Stimulated activated naive B cell treated with anti-CD40 and anti-IgM and Interleukin-4, amounts not matched to agents 10 μg/mL and 1 μg/mL and 100 μg/mL, for 72 hours (primary cell): ENCODE measurements at regions not wholly inside any gene's neighbourhood (a gene's known extent, or its start where the extent isn't known, plus 50 kb on each side); places are given as distances from the start of the nearest gene placed in this dataset.

Source experiments
- ATAC-seq, 2 donors: fragments of 150-1000 bp; cut with Tn5 transposase; replicated peaks; 2 replicates each; pipeline ENCODE4 v1.10.0; 2021; ENCODE audit warnings: moderate library complexity in 1 of 2
- DNase-seq: peaks from one replicate; pipeline ENCODE4 v3.0.0; 2021
- H3K27ac Mint-ChIP-seq: one replicate; pipeline ENCODE4 v1.8.0; 2022; ENCODE audit warnings: mild to moderate bottlenecking, mixed read lengths
- H3K27me3 Mint-ChIP-seq, 2 donors: one replicate each; pipeline ENCODE4 v1.8.0; 2022; ENCODE audit warnings: mixed read lengths in 2 of 2
- H3K36me3 Mint-ChIP-seq, 2 donors: one replicate each; pipeline ENCODE4 v1.8.0; 2022; ENCODE audit warnings: mixed read lengths in 2 of 2, mild to moderate bottlenecking in 1 of 2
- H3K4me1 Mint-ChIP-seq, 2 donors: one replicate each; pipeline ENCODE4 v1.8.0; 2022; ENCODE audit warnings: mixed read lengths in 2 of 2, mild to moderate bottlenecking in 1 of 2
- H3K4me3 Mint-ChIP-seq, 2 donors: one replicate each; pipeline ENCODE4 v1.8.0; 2022; ENCODE audit warnings: mild to moderate bottlenecking in 2 of 2, mixed read lengths in 2 of 2, moderate library complexity in 1 of 2
- H3K9me3 Mint-ChIP-seq, 2 donors: one replicate each; pipeline ENCODE4 v1.8.0; 2022; ENCODE audit warnings: mixed read lengths in 2 of 2, mild to moderate bottlenecking in 1 of 2

DNA sequence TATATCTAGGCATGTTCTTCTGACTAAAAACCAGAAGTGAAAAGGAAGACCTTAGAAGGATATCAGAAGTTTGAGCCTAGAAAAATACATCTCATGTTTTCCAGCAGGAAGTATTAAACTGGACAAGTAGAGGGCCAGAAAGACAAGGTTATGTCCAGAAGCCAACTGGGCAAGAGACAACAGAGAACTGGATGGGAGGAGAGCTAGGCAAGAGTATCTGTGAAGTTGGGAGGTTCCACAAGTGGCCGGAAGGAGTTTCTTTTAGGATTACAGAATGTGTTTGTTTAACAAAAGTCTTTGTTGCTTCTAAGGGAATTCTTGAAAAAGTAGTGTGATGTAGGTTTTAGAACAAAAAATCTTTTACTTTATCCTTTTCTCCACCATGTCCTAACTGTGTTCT, 86.4 kb downstream of the CYP26A1 start:
- Mint-ChIP-seq H3K9me3 (peaks cover 24 to 28% of the 10 kb centered on the region in 2 donors), H3K36me3 (peaks cover 6 to 9% of the 10 kb centered on the region in 2 donors), H3K27ac (no peak overlapping the region), H3K4me3 (no peak overlapping the region), H3K4me1 (no peaks in the 10 kb centered on the region), H3K27me3 (peaks cover 7 to 9% of the 10 kb centered on the region in 2 donors)
- ATAC-seq = no peak
- no peak for DNase-seq

DNA sequence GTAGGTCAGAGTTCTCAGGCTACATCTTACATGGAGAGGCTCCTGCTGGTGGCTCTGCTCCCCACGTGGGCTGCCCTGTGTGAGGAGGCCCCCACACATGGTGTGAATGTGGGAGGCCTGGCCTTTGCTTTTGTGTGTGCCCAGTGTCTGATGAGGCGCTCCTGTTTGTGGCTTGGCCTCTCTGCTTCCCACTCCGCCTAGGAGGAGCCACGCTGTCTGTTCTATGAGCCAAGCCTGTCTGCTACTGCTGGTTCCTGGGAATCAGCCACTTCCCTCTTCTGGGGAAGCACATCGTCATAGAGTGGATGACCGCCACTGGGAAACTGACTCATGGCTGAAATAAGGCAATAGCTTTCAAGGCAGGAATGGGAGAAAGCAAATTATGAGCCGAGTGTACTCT, 87.1 kb downstream of the CYP26A1 start:
- no peak for ATAC-seq

DNA sequence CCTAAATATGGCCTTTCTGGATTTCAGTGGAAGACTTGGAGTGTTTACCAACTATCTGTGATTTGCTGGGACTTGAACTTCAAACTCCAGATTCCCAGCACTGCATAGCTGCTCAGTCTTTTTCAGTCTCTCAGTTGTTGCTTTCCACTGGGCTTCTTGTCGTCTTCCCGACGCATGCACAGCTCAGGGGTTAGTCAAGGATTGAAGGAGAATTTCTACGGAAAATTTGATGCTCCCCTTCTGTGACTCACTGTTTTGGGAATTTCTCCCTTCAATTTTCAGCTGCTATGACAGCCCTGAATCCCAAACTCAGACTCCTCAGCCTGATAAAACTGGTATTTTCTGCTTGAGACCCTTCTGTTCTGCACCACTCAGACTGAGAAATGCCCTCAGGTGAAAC, 91.7 kb downstream of the CYP26A1 start:
- no peak for ATAC-seq
- Mint-ChIP-seq H3K9me3 (peaks cover 12 to 18% of the 10 kb centered on the region in 2 donors), H3K27ac (no peak overlapping the region), H3K4me3 (no peak overlapping the region), H3K27me3 (peaks cover 15 to 25% of the 10 kb centered on the region in 2 donors), H3K4me1 (peaks cover 2 to 8% of the 10 kb centered on the region in 2 donors), H3K36me3 (peaks cover 2 to 5% of the 10 kb centered on the region in 2 donors)
- DNase-seq = no peak

More for the DNA sequence above, 87.1 kb downstream of the CYP26A1 start:
- Mint-ChIP-seq H3K27ac (no peak overlapping the region), H3K4me1 (peaks cover 0 to under 1% of the 10 kb centered on the region in 2 donors), H3K9me3 (peaks cover 21% of the 10 kb centered on the region in 2 donors), H3K36me3 (peaks cover 6 to 9% of the 10 kb centered on the region in 2 donors), H3K27me3 (peaks cover 7 to 9% of the 10 kb centered on the region in 2 donors), H3K4me3 (no peak overlapping the region)
- no peak for DNase-seq

DNA sequence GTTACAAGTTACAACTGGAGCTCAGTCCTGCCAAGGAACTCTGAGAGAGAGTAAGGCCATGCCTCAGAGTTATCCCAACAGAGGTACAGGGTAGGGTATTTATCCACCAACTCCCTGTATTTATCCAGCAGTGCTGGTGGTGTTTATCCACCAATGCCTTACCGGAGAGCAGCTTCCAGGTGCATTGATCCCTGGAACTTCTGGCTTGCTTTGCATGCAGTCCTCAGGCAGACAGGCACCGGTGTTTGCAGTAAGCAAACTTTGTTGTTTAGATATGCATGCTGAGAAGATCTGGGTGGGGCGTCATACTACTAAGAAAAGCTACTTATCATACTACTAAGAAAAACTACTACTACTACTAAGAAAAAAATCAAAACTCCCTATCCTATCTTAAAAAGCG, 92.4 kb downstream of the CYP26A1 start:
- ATAC-seq (no peak), DNase-seq (no peak)
- H3K4me1 Mint-ChIP-seq = peaks cover 2 to 8% of the 10 kb centered on the region in 2 donors

DNA sequence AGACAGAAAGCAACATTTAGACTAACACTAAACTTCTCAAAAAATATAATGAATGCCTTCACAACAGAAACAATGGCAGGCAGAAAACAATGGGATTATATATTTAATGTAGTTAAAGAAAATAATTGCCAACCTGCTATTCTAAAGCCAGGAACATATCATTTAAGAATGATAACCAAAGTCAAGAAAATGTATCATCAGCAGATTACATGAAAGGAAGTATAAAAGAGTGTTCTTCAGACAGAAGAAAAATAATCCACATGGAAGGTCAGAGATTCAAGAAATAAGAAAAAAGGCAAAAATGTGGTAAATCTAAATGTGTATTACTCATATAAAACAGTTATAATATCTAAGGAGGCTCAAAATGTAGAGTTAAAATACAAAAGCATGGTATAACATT, 98.1 kb downstream of the CYP26A1 start:
- no peak overlapping the region for H3K27ac Mint-ChIP-seq
- H3K4me3 Mint-ChIP-seq = no peak overlapping the region
- no peak for DNase-seq

More for the DNA sequence above, 92.4 kb downstream of the CYP26A1 start:
- peaks cover 12 to 18% of the 10 kb centered on the region in 2 donors for H3K9me3 Mint-ChIP-seq
- H3K27me3 Mint-ChIP-seq = peaks cover 19 to 28% of the 10 kb centered on the region in 2 donors
- H3K4me3 Mint-ChIP-seq = no peak overlapping the region
- H3K36me3 Mint-ChIP-seq = peaks cover 5 to 8% of the 10 kb centered on the region in 2 donors
- no peak overlapping the region for H3K27ac Mint-ChIP-seq

DNA sequence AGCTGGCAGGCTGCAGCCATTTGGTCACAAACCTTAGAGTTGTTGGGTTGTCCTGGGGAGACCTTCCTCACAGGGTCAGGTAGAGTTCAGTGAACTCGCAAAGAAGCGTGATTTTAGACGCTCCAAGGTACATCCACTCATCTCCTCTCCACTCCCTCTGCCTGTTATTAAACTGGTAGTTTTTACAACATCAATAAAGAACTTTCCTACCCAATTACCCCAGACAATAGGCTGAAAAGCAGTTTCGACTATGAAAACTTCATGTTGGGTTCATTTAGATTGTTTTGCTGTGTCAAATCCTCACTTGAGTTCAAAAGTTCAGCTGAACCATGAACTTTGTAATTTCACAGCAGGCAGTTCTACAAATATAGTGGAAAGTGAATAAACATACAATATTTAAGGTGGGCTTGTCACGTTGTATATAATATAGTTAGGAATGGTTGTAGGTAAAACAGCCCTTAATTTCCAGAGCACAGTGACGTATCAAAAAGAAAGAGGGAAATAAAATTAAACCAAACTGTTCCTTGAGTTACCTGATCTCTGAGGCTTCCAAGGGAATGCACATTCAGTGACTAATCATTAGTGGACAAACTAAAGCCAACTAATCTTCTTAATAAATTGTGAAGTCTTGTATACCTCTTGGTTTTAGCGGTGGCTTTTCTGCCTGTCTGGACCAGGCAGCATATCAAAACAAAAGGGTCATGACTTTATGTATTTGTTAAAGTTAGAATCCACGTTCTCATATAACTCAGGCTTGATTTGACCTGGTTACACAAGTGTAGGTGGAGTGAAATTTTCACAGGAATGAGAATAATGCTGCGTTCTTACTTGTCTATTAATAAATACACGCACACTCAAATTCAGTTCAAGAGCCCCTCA, 100.5 kb downstream of the CYP26A1 start:
- H3K9me3 Mint-ChIP-seq = peaks cover 8% of the 10 kb centered on the region in 2 donors
- ATAC-seq (no peak), DNase-seq (no peak)
- no peaks in the 10 kb centered on the region for H3K4me1 Mint-ChIP-seq
- no peak overlapping the region for H3K27ac Mint-ChIP-seq
- peaks cover 15 to 32% of the 10 kb centered on the region in 2 donors for H3K27me3 Mint-ChIP-seq
- peaks cover 3 to 5% of the 10 kb centered on the region in 2 donors for H3K36me3 Mint-ChIP-seq
- no peak overlapping the region for H3K4me3 Mint-ChIP-seq

More for the DNA sequence above, 98.1 kb downstream of the CYP26A1 start:
- H3K4me1 Mint-ChIP-seq = no peaks in the 10 kb centered on the region
- H3K27me3 Mint-ChIP-seq = peaks cover 15 to 35% of the 10 kb centered on the region in 2 donors
- no peak for ATAC-seq
- H3K9me3 Mint-ChIP-seq = peaks cover 10 to 15% of the 10 kb centered on the region in 2 donors
- H3K36me3 Mint-ChIP-seq = peaks cover 5 to 6% of the 10 kb centered on the region in 2 donors

DNA sequence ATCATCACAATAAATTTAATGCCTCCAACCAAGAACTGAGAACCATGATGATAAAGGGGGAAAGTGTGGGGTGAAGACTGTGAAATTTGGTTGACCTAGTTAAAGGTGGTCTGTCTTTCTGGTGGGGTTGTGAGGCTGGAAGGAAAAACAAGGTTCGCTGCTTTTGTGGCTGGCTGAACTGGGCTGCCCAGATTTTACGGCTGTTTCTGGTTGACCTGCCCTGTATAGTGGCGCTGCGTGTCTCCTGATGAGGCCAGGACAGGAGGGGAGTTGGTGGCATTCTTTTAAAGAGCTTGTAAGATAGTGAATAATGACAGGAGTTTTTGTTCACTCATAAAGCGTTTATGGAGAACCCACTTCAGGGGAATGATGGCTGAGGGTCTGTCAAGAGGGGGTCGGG, 101.8 kb downstream of the CYP26A1 start:
- no peaks in the 10 kb centered on the region for H3K4me1 Mint-ChIP-seq
- H3K9me3 Mint-ChIP-seq = peaks cover 1 to 2% of the 10 kb centered on the region in 2 donors
- H3K4me3 Mint-ChIP-seq = no peak overlapping the region
- H3K36me3 Mint-ChIP-seq = peaks cover 1% of the 10 kb centered on the region in 2 donors
- H3K27me3 Mint-ChIP-seq = peaks cover 7 to 25% of the 10 kb centered on the region in 2 donors
- H3K27ac Mint-ChIP-seq = no peak overlapping the region
- no peak for ATAC-seq
- no peak for DNase-seq

DNA sequence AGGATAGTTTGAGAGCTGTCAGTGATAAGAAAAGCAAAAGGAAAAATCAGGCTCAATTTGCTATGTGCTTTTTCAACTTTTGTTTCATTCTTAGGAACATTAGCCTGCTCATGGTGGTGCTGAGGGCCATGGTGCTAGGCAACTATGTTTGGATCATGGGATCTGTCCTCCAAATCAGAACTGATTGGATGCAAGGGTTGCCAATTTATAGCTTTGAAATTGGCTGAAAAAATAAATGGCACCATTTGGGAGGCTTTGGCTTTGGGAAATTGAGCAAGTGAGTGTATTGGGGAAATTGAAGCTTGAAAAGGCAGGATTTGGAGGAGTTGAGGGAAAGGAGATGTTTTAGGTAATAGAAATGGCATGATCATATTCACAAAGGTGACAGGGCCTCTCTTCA, 103.8 kb downstream of the CYP26A1 start:
- DNase-seq = no peak
- no peaks in the 10 kb centered on the region for H3K4me1 Mint-ChIP-seq
- H3K27me3 Mint-ChIP-seq = peaks cover 5 to 17% of the 10 kb centered on the region in 2 donors

DNA sequence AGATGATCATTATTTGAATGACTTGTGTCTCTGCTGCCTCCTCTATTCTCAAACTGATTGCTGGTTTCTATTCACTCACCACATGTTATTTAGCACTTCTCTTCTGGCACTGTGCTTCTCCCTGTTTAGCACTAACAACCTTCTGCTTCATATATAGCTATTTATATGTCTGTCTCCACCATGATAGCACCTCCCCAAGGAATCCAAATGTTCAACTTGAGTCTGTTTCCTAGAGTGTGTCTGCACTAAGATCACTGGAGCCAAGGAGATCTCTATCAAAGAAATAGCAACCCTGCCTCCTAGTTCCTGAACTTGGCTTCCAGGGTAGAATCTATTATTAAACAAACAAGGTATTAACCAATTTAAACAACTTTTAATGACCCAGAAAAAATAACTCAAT, 104.5 kb downstream of the CYP26A1 start:
- no peak for ATAC-seq
- no peaks in the 10 kb centered on the region for H3K36me3 Mint-ChIP-seq
- no peak overlapping the region for H3K27ac Mint-ChIP-seq
- H3K27me3 Mint-ChIP-seq = peaks cover 5 to 17% of the 10 kb centered on the region in 2 donors
- H3K4me1 Mint-ChIP-seq = no peaks in the 10 kb centered on the region
- no peaks in the 10 kb centered on the region for H3K9me3 Mint-ChIP-seq
- H3K4me3 Mint-ChIP-seq = no peak overlapping the region
- no peak for DNase-seq

More for the DNA sequence above, 103.8 kb downstream of the CYP26A1 start:
- Mint-ChIP-seq H3K9me3 (no peaks in the 10 kb centered on the region), H3K36me3 (no peaks in the 10 kb centered on the region), H3K27ac (no peak overlapping the region), H3K4me3 (no peak overlapping the region)
- no peak for ATAC-seq

DNA sequence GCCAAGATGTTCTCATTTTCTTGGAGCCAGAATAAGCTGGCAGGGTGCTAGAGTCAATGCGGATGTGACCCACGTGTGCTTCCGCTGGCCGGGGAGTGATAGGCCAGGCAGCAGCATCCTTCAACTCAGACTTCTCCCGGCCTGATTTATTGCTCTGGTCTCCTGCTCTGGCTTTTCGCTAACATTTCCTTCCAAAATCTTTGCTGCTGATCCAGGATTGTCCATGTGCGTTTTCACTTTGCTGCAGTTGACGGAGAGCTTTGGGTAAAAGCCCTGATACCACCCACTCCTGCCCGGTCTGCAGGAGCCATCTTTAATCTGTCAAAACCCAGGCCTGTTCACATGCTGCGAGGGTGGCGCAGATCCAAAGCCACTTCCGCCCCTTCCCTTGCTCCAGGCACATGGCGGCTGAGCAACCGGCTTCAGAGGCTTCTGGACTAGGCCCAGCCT, 106.8 kb downstream of the CYP26A1 start:
- Mint-ChIP-seq H3K27me3 (peaks cover 6 to 14% of the 10 kb centered on the region in 2 donors), H3K4me1 (no peaks in the 10 kb centered on the region), H3K27ac (no peak overlapping the region), H3K9me3 (no peaks in the 10 kb centered on the region), H3K36me3 (no peaks in the 10 kb centered on the region), H3K4me3 (no peak overlapping the region)
- ATAC-seq (no peak), DNase-seq (no peak)

DNA sequence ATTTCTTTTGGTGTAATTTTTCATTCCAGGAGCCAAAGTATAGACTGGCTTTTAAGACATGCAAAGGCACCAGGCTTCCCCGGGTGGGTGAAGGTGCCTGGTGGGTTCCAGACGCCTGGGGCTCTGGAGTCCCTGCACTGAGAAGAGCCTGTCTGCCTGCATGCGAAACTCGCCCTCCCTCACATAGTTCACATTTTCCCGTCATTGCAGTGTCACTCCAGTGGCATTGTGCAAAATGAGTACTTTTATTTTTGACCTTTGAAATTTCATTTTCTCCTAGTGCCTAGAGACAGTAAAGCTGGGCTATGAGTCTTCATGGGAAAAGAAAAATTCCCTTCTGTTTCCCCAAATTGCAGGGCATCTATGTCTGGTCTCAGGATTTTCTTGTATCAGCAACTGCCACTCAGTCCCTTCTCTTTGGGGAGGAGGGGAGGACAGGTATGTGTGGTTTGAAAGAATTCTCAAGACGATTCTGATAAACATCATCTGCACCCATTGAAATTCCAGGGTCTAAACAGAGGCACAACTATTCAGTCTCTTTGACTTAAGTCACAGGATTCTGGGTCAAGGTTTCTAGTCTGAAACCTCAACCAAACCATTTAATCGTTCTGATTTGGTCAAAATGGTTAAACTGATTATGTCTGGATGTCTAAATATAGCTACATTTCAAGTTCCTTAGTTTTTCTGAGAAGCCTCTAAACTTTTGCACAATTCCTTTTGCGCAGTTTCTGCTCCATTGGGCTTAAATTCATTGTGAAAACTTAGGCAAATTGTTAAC, 107.8 kb downstream of the CYP26A1 start:
- no peak overlapping the region for H3K27ac Mint-ChIP-seq
- DNase-seq = no peak
- no peak for ATAC-seq
- H3K4me3 Mint-ChIP-seq = no peak overlapping the region
- H3K9me3 Mint-ChIP-seq = no peaks in the 10 kb centered on the region
- H3K27me3 Mint-ChIP-seq = peaks cover 7 to 13% of the 10 kb centered on the region in 2 donors
- H3K4me1 Mint-ChIP-seq = no peaks in the 10 kb centered on the region
- H3K36me3 Mint-ChIP-seq = no peaks in the 10 kb centered on the region

DNA sequence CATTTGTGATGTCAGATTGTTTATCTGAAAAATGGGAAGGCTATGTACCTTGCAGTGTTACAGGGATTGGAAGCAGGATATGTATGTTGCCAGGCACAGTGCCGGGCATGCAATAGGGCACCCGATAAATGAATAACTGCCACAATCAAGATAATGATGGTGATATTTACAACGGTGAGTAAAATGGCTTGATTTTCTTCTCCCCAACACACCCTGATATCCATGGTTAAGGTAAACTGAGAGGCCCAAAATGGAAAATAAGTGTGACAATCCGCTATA, 108.3 kb downstream of the CYP26A1 start:
- H3K27me3 Mint-ChIP-seq = peaks cover 7 to 13% of the 10 kb centered on the region in 2 donors
- H3K27ac Mint-ChIP-seq = no peak overlapping the region
- no peak overlapping the region for H3K4me3 Mint-ChIP-seq
- DNase-seq (no peak), ATAC-seq (no peak)
- H3K36me3 Mint-ChIP-seq = no peaks in the 10 kb centered on the region
- H3K4me1 Mint-ChIP-seq = no peaks in the 10 kb centered on the region
- no peaks in the 10 kb centered on the region for H3K9me3 Mint-ChIP-seq

DNA sequence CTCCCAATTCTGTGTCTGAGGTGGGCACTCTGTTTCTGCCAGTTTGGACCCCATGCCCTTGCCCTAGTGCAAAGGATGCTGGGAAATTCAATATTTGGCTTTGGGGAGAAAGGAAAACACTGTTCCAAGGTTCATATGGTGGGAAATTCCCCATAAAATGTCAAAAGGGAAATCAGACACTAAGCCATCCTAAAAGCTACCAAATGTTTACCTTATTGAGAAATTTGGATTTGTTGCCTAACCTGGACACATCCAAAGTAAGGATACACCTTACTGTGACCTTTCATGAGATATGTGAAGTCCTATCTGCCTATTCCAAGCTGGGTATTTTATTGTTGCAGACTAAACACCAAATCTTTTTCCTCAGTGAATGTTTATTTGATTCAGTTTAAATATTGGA, 109.1 kb downstream of the CYP26A1 start:
- H3K36me3 Mint-ChIP-seq = no peaks in the 10 kb centered on the region
- DNase-seq (no peak), ATAC-seq (no peak)
- peaks cover 7 to 13% of the 10 kb centered on the region in 2 donors for H3K27me3 Mint-ChIP-seq
- H3K27ac Mint-ChIP-seq = no peak overlapping the region
- no peaks in the 10 kb centered on the region for H3K4me1 Mint-ChIP-seq
- H3K9me3 Mint-ChIP-seq = no peaks in the 10 kb centered on the region
- H3K4me3 Mint-ChIP-seq = no peak overlapping the region

DNA sequence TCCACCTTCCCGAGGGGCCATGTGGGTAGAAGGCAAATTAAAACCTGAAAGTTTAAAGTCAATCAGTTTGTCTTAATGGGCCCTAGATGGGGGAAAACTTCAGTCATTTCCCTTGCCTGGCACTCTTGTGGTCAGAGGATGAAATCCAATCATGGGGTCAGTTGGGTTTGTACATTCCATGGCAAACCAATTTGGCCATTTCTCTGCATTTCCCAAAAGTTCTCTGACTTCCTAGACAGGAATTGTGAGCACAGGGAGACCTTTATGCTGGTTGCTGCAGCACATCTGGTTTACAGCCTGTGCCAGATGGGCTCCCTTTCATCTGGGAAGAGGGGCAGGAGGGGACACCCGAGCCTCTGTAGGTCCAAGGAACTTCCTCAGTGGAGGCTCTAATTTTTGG, 113.0 kb downstream of the CYP26A1 start:
- Mint-ChIP-seq H3K36me3 (no peaks in the 10 kb centered on the region), H3K9me3 (no peaks in the 10 kb centered on the region), H3K4me1 (no peaks in the 10 kb centered on the region), H3K27ac (no peak overlapping the region), H3K27me3 (peaks cover 16 to 25% of the 10 kb centered on the region in 2 donors), H3K4me3 (no peak overlapping the region)
- DNase-seq (no peak), ATAC-seq (no peak)
